ENCODE measurements at regions not wholly inside any gene's neighbourhood (a gene's known extent, or its start where the extent isn't known, plus 50 kb on each side); places are given as distances from the start of the nearest gene placed in this dataset.

GRCh38 chr2:160672211-160672610, 178.6 kb upstream of the RBMS1 start:
- no peak for DNase-seq (ENCODE audit: low read depth in 4 of 4, low spot score in 1 of 4)

- DNase-seq (ENCODE audit: low read depth in 4 of 4, low spot score in 1 of 4): no peak
Measured at GRCh38 chr2:160674146-160674750, 180.6 kb upstream of the RBMS1 start.

- no peak for DNase-seq (ENCODE audit: low read depth in 4 of 4, low spot score in 1 of 4)
Measured at GRCh38 chr2:160679686-160680085, 186.1 kb upstream of the RBMS1 start.

- DNase-seq (ENCODE audit: low read depth in 4 of 4, low spot score in 1 of 4): no peak
Measured at GRCh38 chr2:160680294-160680693, 186.7 kb upstream of the RBMS1 start.

GRCh38 chr2:160680974-160681373, 187.4 kb upstream of the RBMS1 start:
- no peak for DNase-seq (ENCODE audit: low read depth in 4 of 4, low spot score in 1 of 4)

- DNase-seq (ENCODE audit: low read depth in 4 of 4, low spot score in 1 of 4): no peak
Measured at GRCh38 chr2:160683206-160683605, 189.6 kb upstream of the RBMS1 start.

GRCh38 chr2:160687629-160688028, 194.0 kb upstream of the RBMS1 start:
- no peak for DNase-seq (ENCODE audit: low read depth in 4 of 4, low spot score in 1 of 4)

GRCh38 chr2:160689441-160689840, 195.8 kb upstream of the RBMS1 start:
- DNase-seq (ENCODE audit: low read depth in 4 of 4, low spot score in 1 of 4): no peak

GRCh38 chr2:160694221-160694620, 200.6 kb upstream of the RBMS1 start:
- DNase-seq (ENCODE audit: low read depth in 4 of 4, low spot score in 1 of 4): no peak

- peak in 1 of 4 experiments; percentile 4 for DNase-seq (ENCODE audit: low read depth in 4 of 4, low spot score in 1 of 4)
Measured at GRCh38 chr2:160694631-160695030, 201.0 kb upstream of the RBMS1 start.

- DNase-seq (ENCODE audit: low read depth in 4 of 4, low spot score in 1 of 4): no peak
Measured at GRCh38 chr2:160695402-160696086, 201.9 kb upstream of the RBMS1 start.

- DNase-seq (ENCODE audit: low read depth in 4 of 4, low spot score in 1 of 4): no peak
Measured at GRCh38 chr2:160696087-160696452, 202.5 kb upstream of the RBMS1 start.

GRCh38 chr2:160697817-160698216, 204.2 kb upstream of the RBMS1 start:
- no peak for DNase-seq (ENCODE audit: low read depth in 4 of 4, low spot score in 1 of 4)

- DNase-seq (ENCODE audit: low read depth in 4 of 4, low spot score in 1 of 4): no peak
Measured at GRCh38 chr2:160700021-160700814, 206.6 kb upstream of the RBMS1 start.

GRCh38 chr2:160701822-160702221, 208.2 kb upstream of the RBMS1 start:
- DNase-seq (ENCODE audit: low read depth in 4 of 4, low spot score in 1 of 4): no peak

GRCh38 chr2:160702754-160703153, 209.1 kb upstream of the RBMS1 start:
- DNase-seq (ENCODE audit: low read depth in 4 of 4, low spot score in 1 of 4): no peak

- DNase-seq (ENCODE audit: low read depth in 4 of 4, low spot score in 1 of 4): no peak
Measured at GRCh38 chr2:160703648-160704585, 210.3 kb upstream of the RBMS1 start.

- DNase-seq (ENCODE audit: low read depth in 4 of 4, low spot score in 1 of 4): no peak
Measured at GRCh38 chr2:160715428-160715827, 221.8 kb upstream of the RBMS1 start.

GRCh38 chr2:160719116-160719515, 225.5 kb upstream of the RBMS1 start:
- DNase-seq (ENCODE audit: low read depth in 4 of 4, low spot score in 1 of 4): no peak

- DNase-seq (ENCODE audit: low read depth in 4 of 4, low spot score in 1 of 4): no peak
Measured at GRCh38 chr2:160720098-160720497, 226.5 kb upstream of the RBMS1 start.

Data from stimulated activated CD4-positive, alpha-beta T cell treated with anti-CD3 and anti-CD28 coated beads, Interleukin-1b, Interleukin-23, amount 100 ng/mL, for 24 hours (primary cell).